Ishikawa (cell line): ENCODE measurements at regions not wholly inside any gene's neighbourhood (a gene's known extent, or its start where the extent isn't known, plus 50 kb on each side); places are given as distances from the start of the nearest gene placed in this dataset.
"Not testable (repeated sequence)": the region's sequence is repeated elsewhere in the genome, so short reads cannot be mapped to it uniquely, and the experiment has no call there.

Source experiments
- EGR1 ChIP-seq: IDR thresholded peaks from 2 replicates; pipeline ENCODE4 v1.6.1; 2012
- EP300 ChIP-seq: IDR thresholded peaks from 2 replicates; pipeline ENCODE4 v1.6.1; 2012; ENCODE audit warnings: borderline replicate concordance
- FOXM1 ChIP-seq: IDR thresholded peaks from 2 replicates; pipeline ENCODE4 v1.6.1; 2012; ENCODE audit warnings: low read depth, borderline replicate concordance
- NFIC ChIP-seq: IDR thresholded peaks from 2 replicates; pipeline ENCODE4 v1.6.1; 2012
- RAD21 ChIP-seq: IDR thresholded peaks from 2 replicates; pipeline ENCODE4 v1.6.1; 2012; ENCODE audit warnings: low read depth
- TAF1 ChIP-seq: IDR thresholded peaks from 2 replicates; pipeline ENCODE4 v1.6.1; 2012; ENCODE audit warnings: low read depth, mild to moderate bottlenecking
- TEAD4 ChIP-seq: IDR thresholded peaks from 2 replicates; pipeline ENCODE4 v1.6.1; 2012
- YY1 ChIP-seq: IDR thresholded peaks from 2 replicates; pipeline ENCODE4 v1.6.1; 2012; ENCODE audit warnings: low read depth
- ZBTB7A ChIP-seq: IDR thresholded peaks from 2 replicates; pipeline ENCODE4 v1.6.1; 2012; ENCODE audit warnings: low read depth
- TF ChIP-seq, protein P1 (sequence below): IDR thresholded peaks from 2 replicates; pipeline ENCODE4 v1.6.1; 2012

DNA sequence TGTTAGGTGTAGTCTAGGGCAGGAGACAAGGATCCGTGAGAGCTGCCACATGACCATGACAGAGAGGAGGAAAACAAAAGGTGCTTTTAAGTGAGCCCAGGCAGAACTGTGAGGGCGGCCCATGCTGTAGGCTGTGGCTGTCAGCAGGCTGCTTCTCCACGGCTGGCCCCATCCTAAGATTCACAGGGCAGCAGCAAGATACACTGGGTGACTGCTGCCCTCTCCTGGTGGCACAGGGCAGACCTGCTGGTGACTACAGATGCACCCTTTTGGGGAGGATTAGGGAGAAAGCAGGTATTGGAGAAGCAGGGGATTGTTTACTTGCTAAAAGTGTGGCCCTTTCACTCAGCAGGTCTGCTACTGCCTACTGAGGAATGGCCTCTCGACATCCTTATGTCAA is 112.2 kb upstream of the CCZ1B start:
- not testable (repeated sequence) for TF ChIP-seq FOXM1, YY1, EP300, ZBTB7A, TEAD4, TAF1, NFIC, EGR1
- TF ChIP-seq, protein P1, sequence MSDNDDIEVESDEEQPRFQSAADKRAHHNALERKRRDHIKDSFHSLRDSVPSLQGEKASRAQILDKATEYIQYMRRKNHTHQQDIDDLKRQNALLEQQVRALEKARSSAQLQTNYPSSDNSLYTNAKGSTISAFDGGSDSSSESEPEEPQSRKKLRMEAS, result not testable (repeated sequence)
- TF ChIP-seq RAD21, result peak; percentile 58; the same call in 1 of the 2 replicates
